Endothelial cell of umbilical vein (primary cell): ENCODE measurements at regions not wholly inside any gene's neighbourhood (a gene's known extent, or its start where the extent isn't known, plus 50 kb on each side); places are given as distances from the start of the nearest gene placed in this dataset.

Experiments
- BruUV-seq: library from RNA; stranded (reverse); fragments of 400-500 nt; replicated peaks from 2 replicates; lab custom pipeline; 2021; lab: Mats Ljungman, UMichigan
- CTCF ChIA-PET: fragments of 300-600, 350-600 bp; sonication (Branson Sonifier 250); formaldehyde crosslinking; loops from one replicate; lab custom pipeline; 2021; ENCODE audit warnings: antibody characterized with exemption, inconsistent platforms; lab: Charles Lee
- POLR2A ChIA-PET: fragments of 300-600, 350-600 bp; sonication (Branson Sonifier 250); formaldehyde crosslinking; loops from one replicate; lab custom pipeline; 2021; ENCODE audit warnings: antibody characterized with exemption, inconsistent platforms; lab: Charles Lee
- DNase-seq: peaks from one replicate; pipeline ENCODE4 v3.0.0-alpha.2; 2011; ENCODE audit warnings: low read depth, low spot score
- FAIRE-seq: peaks from 2 replicates; lab custom pipeline; 2011; peaks lifted over from hg19 to GRCh38; lab: Jason Lieb, UNC
- H2AFZ ChIP-seq: 2 replicates; pipeline ENCODE4 v1.6.0; 2012; ENCODE audit warnings: low read depth, low read length, control low read depth, inconsistent platforms
- H3K27ac ChIP-seq: 2 replicates; pipeline ENCODE4 v1.5.1; 2011; ENCODE audit warnings: low read depth, mild to moderate bottlenecking, control low read depth, low read length, moderate library complexity; ENCODE audit not compliant: insufficient read depth
- H3K27me3 ChIP-seq, 2 experiments: 2 replicates each; pipeline versions ENCODE4 v1.6.0 to v1.6.1; 2011; ENCODE audit warnings: low read length in 2 of 2, mixed read lengths in 1 of 2; ENCODE audit not compliant: control insufficient read depth in 2 of 2, insufficient read depth in 2 of 2
- H3K36me3 ChIP-seq, 2 experiments: 2 replicates in 1 of 2; 3 replicates in 1 of 2; pipeline ENCODE4 v1.5.1; 2011; ENCODE audit warnings: low read length in 2 of 2, mild to moderate bottlenecking in 1 of 2, moderate library complexity in 1 of 2; ENCODE audit not compliant: control insufficient read depth in 2 of 2, insufficient read depth in 2 of 2; ENCODE audit errors: extremely low read depth in 1 of 2
- H3K4me1 ChIP-seq: 3 replicates; pipeline ENCODE4 v1.5.1; 2011; ENCODE audit warnings: mild to moderate bottlenecking, low read length; ENCODE audit not compliant: control insufficient read depth, insufficient read depth; ENCODE audit errors: extremely low read depth
- H3K4me2 ChIP-seq: 2 replicates; pipeline ENCODE4 v1.6.1; 2011; ENCODE audit warnings: low read length, control low read depth, mixed read lengths; ENCODE audit not compliant: insufficient read depth
- H3K4me3 ChIP-seq, 3 experiments: fragments of 200-600 bp in 1 of 3; sonication (generic), shearing (Covaris generic) in 1 of 3; replicated peaks in 1 of 3; 2 replicates each; pipeline ENCODE4 v1.5.1; 2011 to 2016; ENCODE audit warnings: control low read depth in 3 of 3, low read length in 3 of 3, mild to moderate bottlenecking in 2 of 3, inconsistent platforms in 1 of 3, low read depth in 1 of 3, moderate library complexity in 1 of 3; ENCODE audit not compliant: insufficient read depth in 1 of 3
- H3K79me2 ChIP-seq: 2 replicates; pipeline ENCODE4 v1.6.0; 2012; ENCODE audit warnings: low read length, inconsistent platforms; ENCODE audit not compliant: control insufficient read depth, insufficient read depth
- H3K9ac ChIP-seq: replicated peaks from 2 replicates; pipeline ENCODE3; 2011; ENCODE audit warnings: low read length, control low read depth; ENCODE audit not compliant: insufficient read depth; ENCODE audit errors: extremely low read depth
- H3K9me1 ChIP-seq: replicated peaks from 3 replicates; pipeline ENCODE4 v1.6.0; 2011; ENCODE audit warnings: mild to moderate bottlenecking, low read length; ENCODE audit not compliant: control insufficient read depth, insufficient read depth; ENCODE audit errors: extremely low read depth
- H3K9me3 ChIP-seq: replicated peaks from 2 replicates; pipeline ENCODE4 v1.5.1; 2012; ENCODE audit warnings: low read length, inconsistent platforms; ENCODE audit not compliant: control insufficient read depth, insufficient read depth
- H4K20me1 ChIP-seq: replicated peaks from 2 replicates; pipeline ENCODE3; 2011; ENCODE audit warnings: mild to moderate bottlenecking, low read length; ENCODE audit not compliant: control insufficient read depth, insufficient read depth; ENCODE audit errors: extremely low read depth
- CTCF ChIP-seq, 2 donors: IDR thresholded peaks; 1 replicate in 1 of 2; 2 replicates in 1 of 2; pipeline ENCODE4 v1.5.1; 2011; ENCODE audit warnings: low read length in 2 of 2, mild to moderate bottlenecking in 2 of 2, moderate library complexity in 2 of 2, control low read depth in 1 of 2, inconsistent platforms in 1 of 2, low read depth in 1 of 2; ENCODE audit not compliant: insufficient read depth in 1 of 2; ENCODE audit errors: extremely low read depth in 1 of 2
- EZH2 ChIP-seq: IDR thresholded peaks from 2 replicates; pipeline ENCODE4 v1.6.1; 2012; ENCODE audit warnings: borderline replicate concordance, low read depth, mild to moderate bottlenecking, moderate library complexity, low read length, inconsistent platforms; ENCODE audit not compliant: severe bottlenecking
- FOS ChIP-seq: IDR thresholded peaks from 2 replicates; pipeline ENCODE4 v1.6.1; 2011; ENCODE audit warnings: mild to moderate bottlenecking, low read length, moderate library complexity, borderline replicate concordance; ENCODE audit not compliant: insufficient read depth
- GATA2 ChIP-seq: IDR thresholded peaks from 2 replicates; pipeline ENCODE4 v1.7.0; 2011; ENCODE audit warnings: low read depth, mild to moderate bottlenecking, moderate library complexity, mixed read lengths, low read length; ENCODE audit not compliant: insufficient read length, insufficient read depth
- JUN ChIP-seq: IDR thresholded peaks from 2 replicates; pipeline ENCODE4 v1.6.1; 2011; ENCODE audit warnings: borderline replicate concordance, low read depth; ENCODE audit not compliant: insufficient read length, insufficient read depth
- MAX ChIP-seq: IDR thresholded peaks from 2 replicates; pipeline ENCODE4 v1.6.1; 2011; ENCODE audit not compliant: insufficient read depth, insufficient read length
- MYC ChIP-seq: IDR thresholded peaks from one replicate; pipeline ENCODE4 v1.6.1; 2011; ENCODE audit warnings: mild to moderate bottlenecking, low read depth, low read length
- POLR2A ChIP-seq: IDR thresholded peaks from 2 replicates; pipeline ENCODE4 v1.6.1; 2012; ENCODE audit warnings: low read depth, mild to moderate bottlenecking, control low read depth, low read length
- POLR2AphosphoS5 ChIP-seq: IDR thresholded peaks from 2 replicates; pipeline ENCODE4 v1.6.1; 2012; ENCODE audit warnings: low read depth, mild to moderate bottlenecking, control low read depth, low read length, moderate library complexity; ENCODE audit not compliant: insufficient read depth
- dilution Hi-C: fragments of 300-500 bp; cut with MboI; formaldehyde crosslinking; loops from one replicate; pipeline ENCODE4 v1.15.0; 2019; ENCODE audit warnings: low sequenced_read_pairs; ENCODE audit not compliant: extremely low pct_ligation_motif_present
- intact Hi-C: fragments of 100-400 bp; cut with micrococcal nuclease; formaldehyde crosslinking; loops from one replicate; pipeline ENCODE4 v1.10.0; 2022

- TF ChIP-seq GATA2 (no peak), POLR2AphosphoS5 (no peak), POLR2A (no peak), FOS (no peak), EZH2 (no peak), JUN (no peak), MAX (no peak), CTCF (IDR thresholded peaks at IDR 0.05; ENCODE audit: extremely low read depth in 1 of 2, insufficient read depth in 1 of 2, low read depth in 1 of 2, low read length in 2 of 2) (no peak), MYC (no peak)
- H3K9me1 ChIP-seq: no peaks in the 10 kb centered on the region
- H4K20me1 ChIP-seq: no peaks in the 10 kb centered on the region
- H3K9ac ChIP-seq: no peak overlapping the region
- no peak overlapping the region for H3K4me2 ChIP-seq
- no TSS peak for BruUV-seq
- no peak for FAIRE-seq
- H3K36me3 ChIP-seq: no peaks in the 10 kb centered on the region
- no peaks in the 10 kb centered on the region for H3K4me1 ChIP-seq
- ChIA-PET POLR2A (no interaction called here), CTCF (no interaction called here)
- intact Hi-C loops: no loop called here
- DNase-seq: no peak
- no peak overlapping the region for H3K27ac ChIP-seq
- H2AFZ ChIP-seq: no peak overlapping the region
- no peaks in the 10 kb centered on the region for H3K27me3 ChIP-seq
- H3K9me3 ChIP-seq: peaks cover 3% of the 10 kb centered on the region
- dilution Hi-C loops: no loop called here
- H3K79me2 ChIP-seq: no peaks in the 10 kb centered on the region
- H3K4me3 ChIP-seq: no peak overlapping the region
These were observed 230.7 kb upstream of the IRX1 start for GRCh38 chr5:3364941-3365340.
